ENCODE measurements at regions not wholly inside any gene's neighbourhood (a gene's known extent, or its start where the extent isn't known, plus 50 kb on each side); places are given as distances from the start of the nearest gene placed in this dataset.

DNA sequence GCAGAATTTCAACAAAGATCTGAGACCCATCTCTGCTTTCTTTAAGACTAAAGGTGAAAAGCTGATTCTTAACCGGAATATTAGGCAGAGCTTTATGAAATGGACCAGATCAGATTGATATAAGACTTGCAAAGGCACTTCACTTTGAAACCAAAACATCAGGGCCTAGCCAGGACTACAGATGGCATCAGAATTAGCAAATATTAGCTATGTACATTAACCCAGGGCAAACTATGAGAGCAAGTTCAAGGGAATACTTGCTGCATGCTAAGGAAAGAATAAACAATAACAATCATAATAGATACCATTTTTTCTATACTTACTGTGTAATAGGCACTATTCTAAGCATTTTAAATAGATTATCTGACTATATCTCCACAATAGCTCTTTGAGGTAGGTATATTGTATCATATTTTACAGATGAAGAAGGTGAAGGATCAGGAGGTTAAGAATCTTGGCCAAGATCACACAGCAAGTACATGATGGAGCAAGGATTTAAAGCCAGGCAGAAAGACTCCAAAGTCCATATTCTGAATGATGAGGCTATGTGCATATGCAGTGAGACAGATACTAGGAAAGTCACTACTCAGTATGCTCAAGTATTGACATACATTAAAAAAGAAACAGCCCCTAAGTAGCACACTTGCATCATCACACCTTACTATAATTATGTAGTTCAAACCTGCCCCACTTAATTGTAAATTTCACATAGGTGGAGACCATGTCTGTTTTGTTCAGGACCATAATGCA, 209.3 kb upstream of the PKN2 start:
- TF ChIP-seq, protein P1, sequence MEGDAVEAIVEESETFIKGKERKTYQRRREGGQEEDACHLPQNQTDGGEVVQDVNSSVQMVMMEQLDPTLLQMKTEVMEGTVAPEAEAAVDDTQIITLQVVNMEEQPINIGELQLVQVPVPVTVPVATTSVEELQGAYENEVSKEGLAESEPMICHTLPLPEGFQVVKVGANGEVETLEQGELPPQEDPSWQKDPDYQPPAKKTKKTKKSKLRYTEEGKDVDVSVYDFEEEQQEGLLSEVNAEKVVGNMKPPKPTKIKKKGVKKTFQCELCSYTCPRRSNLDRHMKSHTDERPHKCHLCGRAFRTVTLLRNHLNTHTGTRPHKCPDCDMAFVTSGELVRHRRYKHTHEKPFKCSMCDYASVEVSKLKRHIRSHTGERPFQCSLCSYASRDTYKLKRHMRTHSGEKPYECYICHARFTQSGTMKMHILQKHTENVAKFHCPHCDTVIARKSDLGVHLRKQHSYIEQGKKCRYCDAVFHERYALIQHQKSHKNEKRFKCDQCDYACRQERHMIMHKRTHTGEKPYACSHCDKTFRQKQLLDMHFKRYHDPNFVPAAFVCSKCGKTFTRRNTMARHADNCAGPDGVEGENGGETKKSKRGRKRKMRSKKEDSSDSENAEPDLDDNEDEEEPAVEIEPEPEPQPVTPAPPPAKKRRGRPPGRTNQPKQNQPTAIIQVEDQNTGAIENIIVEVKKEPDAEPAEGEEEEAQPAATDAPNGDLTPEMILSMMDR (IDR thresholded peaks at IDR 0.05) = no peak
- no peak for TF ChIP-seq POLR2A (IDR thresholded peaks at IDR 0.05)

All from testis (tissue), 2 donors.